ENCODE measurements at regions not wholly inside any gene's neighbourhood (a gene's known extent, or its start where the extent isn't known, plus 50 kb on each side); places are given as distances from the start of the nearest gene placed in this dataset.

DNA sequence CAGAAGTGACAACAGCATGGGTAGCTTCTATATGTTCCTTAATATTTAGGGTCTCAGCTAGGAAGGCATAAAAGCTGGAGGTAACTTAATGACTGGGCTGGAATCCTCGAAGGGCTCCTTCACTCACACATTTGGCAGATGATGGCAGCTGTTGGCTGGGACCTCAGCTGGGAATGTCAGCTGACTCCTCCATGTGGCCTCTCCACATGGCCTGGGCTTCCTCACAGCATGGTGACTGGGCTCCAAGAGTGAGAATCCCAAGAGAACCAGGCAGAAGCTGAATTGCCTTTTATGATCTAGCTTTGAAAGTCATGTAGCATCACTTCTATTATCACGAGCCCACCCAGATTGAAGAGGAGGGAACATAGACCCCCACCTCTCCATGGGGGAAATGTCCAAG lies 54.9 kb downstream of the TET3 start:
- TF ChIP-seq, protein P1, sequence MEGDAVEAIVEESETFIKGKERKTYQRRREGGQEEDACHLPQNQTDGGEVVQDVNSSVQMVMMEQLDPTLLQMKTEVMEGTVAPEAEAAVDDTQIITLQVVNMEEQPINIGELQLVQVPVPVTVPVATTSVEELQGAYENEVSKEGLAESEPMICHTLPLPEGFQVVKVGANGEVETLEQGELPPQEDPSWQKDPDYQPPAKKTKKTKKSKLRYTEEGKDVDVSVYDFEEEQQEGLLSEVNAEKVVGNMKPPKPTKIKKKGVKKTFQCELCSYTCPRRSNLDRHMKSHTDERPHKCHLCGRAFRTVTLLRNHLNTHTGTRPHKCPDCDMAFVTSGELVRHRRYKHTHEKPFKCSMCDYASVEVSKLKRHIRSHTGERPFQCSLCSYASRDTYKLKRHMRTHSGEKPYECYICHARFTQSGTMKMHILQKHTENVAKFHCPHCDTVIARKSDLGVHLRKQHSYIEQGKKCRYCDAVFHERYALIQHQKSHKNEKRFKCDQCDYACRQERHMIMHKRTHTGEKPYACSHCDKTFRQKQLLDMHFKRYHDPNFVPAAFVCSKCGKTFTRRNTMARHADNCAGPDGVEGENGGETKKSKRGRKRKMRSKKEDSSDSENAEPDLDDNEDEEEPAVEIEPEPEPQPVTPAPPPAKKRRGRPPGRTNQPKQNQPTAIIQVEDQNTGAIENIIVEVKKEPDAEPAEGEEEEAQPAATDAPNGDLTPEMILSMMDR (IDR thresholded peaks at IDR 0.05; ENCODE audit: low read depth, low read length, poor library complexity, severe bottlenecking): no peak
- TF ChIP-seq EZH2phosphoT487 (IDR thresholded peaks at IDR 0.05; ENCODE audit: borderline replicate concordance, low read length): no peak
